HG03520 (cell line): ENCODE measurements at regions not wholly inside any gene's neighbourhood (a gene's known extent, or its start where the extent isn't known, plus 50 kb on each side); places are given as distances from the start of the nearest gene placed in this dataset.

Experiments used
- ATAC-seq: cut with Tn5 transposase; IDR thresholded peaks from one replicate; pipeline ENCODE4 v1.9.1; 2021; ENCODE audit warnings: mild to moderate bottlenecking, moderate library complexity; ENCODE audit not compliant: unreplicated experiment

DNA sequence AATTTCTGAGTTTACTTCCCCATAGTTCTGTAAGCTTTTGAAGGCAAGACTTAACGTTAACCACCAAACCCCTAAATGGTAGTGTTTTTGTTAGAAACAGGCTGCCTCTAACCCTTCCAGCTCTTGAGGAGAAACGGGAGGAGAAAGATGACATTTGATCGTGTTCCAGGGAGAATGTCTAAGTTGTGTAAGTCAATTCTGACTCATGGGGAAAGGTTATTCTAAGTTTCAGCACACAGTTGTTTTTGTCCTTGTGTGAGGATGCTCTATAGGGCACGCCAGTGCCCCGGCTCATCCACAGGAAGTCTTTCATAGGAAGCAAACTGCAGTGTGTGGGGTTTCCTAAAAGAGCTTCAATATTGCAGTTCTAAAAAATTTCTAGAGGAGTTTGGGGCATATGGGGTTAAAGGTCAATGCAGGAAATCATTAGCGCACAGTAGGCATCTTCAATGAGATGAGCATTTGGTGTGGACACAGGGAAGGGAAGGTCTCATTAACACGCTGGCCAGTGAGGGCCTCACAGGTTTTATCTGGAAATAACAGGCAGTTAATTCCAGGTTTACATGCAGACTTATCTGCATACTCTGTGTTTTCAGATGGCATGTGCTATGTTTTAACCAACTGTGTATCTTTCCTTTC, 638.2 kb upstream of the IGFBP3 start:
- ATAC-seq: no peak

DNA sequence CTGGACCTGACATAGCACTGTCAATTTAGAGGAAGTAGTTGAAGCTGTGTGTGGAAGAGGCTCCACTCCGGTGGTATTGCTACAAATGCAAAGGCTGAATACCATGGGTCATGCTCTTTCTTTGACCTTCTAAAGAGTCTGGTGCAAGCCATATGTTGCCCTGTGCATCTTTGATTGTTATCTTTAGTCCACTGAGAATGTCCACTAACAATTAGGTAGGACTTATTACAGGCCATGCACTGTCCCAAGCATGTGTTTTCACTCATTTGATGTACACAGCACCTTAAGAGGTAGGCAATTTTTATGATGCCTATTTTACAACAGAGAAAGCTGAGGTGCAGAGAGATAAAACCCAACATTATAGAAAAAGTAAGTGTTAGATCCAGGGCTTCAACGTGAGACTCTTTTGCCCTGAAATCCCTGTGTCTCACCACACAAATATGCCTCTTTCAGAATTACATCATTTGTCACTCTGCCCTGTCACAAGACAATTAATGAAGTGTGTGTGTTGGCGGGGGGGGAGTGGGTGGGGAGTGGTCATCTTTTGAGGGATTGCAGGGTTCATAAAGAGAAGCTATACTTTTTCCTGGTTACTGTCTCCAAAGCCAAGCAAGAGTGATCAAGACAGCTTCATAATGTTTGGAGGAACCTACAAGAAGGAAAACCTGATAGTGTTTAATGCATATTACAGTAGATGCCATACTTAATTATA, 637.6 kb upstream of the IGFBP3 start:
- no peak for ATAC-seq

DNA sequence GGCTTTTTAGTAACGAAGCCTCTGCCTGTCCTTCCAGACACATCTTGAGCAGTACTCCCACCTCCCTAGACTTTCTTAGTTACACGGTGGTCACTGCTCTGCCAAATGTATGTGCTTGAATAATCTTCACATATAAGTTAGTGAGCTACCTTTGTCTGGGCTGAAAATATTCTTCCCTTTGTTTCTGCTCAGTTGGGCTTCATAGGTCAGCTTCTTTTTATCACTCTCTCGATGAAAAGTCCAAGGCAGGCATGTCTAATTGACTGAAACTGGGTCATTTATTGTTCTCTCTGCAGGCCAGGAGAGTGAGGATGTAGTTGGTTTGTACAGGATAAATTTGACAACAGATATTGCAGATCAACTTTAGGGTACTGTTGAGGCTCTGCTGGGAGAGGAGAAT, 636.7 kb upstream of the IGFBP3 start:
- no peak for ATAC-seq

DNA sequence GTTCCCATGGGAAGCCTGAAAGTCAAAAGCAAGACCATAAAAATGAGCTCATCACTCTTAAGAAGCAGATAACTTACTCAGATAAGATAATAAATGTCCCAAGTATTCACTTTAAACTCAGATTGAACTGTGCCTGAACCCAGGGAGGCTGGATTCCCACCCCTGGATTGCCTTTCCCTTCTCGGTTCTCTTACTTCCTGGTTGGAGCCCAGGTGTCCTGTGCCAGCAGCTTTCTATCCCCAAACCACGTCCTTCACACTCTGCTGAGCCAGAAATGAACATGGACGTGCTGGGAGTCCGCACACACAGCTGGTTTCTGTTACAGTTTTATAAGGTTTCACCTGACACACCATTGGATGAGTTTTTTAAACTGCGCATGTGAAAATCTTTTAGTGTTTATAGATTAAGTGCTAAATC, 636.2 kb upstream of the IGFBP3 start:
- ATAC-seq: no peak

DNA sequence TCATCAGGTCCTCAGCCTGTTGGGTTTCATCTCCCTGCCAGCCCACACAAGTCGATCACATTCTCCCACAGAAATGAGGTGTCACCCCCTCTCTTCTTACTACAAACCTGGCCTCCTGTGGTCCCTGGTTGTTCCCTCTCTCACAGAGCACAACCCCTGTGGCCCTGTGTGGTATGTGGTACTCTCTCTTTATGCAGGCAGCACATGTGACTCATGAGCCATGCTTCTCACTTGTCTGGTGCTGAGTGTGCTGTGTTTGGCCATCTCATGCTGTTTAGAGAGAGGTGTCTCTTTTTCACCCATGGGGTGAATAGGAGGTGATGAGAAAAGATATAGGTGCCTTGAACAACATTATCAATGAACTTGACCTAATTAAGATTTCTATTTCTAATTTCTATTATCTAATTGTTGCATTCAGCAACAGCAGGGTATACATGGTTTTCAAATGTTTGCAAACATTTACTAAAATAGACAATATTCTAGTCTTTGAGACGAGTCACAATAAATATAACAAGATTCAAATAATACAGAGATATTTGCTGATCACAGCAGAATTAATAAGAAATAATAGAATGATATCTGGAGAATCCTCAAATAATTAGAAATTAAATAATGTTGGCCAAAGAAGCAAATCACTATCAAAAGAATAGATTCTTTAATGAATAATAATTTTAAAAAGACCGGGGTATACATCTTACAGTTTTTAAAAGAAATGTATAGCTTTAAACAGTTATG, 633.8 kb upstream of the IGFBP3 start:
- no peak for ATAC-seq

DNA sequence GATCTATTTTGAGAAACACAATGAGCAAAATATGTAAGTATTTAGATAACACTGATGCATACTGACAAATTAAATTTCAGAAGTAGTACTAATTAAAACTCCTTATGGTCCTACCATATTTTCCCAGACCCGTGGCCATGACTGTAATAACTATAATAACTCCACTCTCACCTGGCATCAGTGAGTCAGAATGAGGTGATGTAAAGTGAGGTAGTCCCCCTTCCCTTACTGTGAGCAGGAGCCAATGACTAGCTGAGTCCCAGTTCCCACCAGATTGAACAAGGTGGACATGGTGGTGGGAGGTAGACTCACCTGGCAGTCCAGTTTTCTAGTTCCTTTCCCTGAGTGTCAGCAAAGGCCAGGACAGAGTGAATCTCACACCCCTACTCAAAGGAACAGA, 630.5 kb upstream of the IGFBP3 start:
- no peak for ATAC-seq

DNA sequence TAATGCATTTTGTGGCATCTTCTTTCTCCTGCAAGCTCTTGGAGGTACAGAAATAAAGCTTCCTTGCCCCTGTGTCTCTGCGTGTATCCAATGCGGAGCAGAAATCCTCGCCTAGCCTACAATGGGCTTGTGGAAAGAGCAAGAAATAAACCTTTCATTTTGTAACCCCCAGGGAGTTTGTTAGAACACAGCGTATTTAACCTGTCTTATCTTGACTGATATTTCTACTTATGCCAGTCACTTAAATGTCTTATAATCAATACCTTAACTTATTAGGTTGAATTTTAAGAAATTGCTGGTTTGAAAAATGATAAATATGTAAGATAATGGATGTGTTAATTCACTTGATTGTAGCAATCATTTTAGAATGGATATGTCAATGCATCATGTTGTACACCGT, 629.8 kb upstream of the IGFBP3 start:
- ATAC-seq: no peak

DNA sequence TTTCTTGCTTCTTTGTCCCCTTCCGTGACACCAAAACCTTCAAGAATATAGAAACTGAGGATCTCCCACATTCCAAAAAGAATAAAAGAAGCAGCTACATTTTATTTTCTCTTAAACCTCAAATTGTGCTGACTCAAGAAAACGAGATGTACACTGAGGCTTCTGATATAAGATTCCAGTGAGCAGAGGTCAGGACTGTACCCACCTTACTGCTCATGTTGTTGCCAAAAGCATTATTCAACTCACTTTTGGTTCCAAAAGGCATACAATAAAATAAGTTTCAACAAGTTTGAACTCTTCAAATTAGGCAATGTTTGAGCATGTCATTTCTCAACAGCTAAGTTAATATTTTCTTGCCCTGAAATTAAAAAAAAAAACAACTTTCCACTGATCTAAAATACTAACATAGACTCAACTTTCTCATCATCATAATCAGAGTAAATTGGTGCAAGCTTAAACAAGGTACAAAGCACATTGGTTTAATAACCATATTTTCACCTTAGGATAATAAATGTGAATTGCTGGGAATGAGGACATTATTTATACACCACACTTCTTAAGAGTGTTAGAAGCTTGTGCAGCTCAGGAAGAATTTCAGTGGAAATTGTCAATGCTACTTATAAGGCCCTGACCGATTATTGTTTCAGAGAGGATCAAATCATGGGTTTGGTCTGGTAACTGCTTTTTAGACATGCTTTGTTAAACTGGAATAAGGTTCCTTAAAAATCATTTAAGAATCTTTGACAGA, 629.0 kb upstream of the IGFBP3 start:
- no peak for ATAC-seq

DNA sequence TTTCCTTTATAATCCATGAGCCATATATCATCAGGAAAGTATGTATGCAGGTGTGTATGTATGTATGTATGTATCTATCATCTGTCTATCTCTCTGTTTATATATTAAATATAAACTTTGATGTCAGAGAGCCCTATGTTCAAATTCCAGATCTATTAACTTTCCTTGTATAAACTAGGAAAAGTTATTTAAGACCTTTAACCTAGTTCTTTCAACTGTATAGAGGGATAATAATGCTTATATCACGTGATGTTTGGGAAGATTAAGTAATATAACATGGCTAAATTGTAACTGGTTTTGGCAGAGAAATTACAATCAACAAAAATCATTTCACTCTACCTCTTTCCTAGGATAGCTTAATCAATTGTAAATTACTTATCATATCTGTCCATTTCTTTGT, 628.3 kb upstream of the IGFBP3 start:
- ATAC-seq: no peak

DNA sequence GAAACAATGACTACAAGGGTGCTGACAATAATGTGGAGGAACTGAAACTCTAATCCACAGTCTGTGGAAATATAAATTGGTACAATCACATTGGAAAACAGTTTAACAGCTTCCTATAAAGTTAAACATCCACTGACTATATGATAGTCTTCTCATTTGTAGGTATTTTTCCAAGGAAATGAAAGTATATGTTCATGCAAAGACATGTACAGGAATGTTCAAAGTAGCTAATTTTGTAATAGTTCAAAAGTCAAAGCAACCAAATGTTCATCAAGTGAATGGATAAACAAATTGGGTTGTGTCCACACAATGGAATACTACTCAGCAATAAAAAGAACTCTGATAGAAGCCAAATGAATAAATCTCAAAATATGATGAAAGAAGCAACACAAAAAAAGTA, 626.0 kb upstream of the IGFBP3 start:
- ATAC-seq: no peak

DNA sequence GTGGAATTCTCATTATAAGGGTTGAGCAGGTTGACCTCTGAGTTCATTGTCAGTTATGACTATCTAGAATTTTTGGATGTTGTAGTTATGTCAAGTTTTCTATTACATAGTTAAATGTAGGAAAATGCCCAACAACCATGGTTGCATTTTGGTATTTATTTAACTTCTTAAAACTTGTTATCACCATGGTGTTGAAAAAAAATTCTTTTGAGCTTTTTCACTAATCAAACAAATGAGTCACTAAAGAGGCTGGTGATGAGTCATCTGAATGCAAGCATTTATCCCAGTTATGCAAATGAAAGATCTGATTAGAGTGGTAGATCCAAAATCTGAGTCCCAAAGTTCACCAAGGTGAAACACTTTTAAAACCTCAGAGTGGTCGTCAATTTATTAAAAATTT, 624.7 kb upstream of the IGFBP3 start:
- ATAC-seq: no peak

DNA sequence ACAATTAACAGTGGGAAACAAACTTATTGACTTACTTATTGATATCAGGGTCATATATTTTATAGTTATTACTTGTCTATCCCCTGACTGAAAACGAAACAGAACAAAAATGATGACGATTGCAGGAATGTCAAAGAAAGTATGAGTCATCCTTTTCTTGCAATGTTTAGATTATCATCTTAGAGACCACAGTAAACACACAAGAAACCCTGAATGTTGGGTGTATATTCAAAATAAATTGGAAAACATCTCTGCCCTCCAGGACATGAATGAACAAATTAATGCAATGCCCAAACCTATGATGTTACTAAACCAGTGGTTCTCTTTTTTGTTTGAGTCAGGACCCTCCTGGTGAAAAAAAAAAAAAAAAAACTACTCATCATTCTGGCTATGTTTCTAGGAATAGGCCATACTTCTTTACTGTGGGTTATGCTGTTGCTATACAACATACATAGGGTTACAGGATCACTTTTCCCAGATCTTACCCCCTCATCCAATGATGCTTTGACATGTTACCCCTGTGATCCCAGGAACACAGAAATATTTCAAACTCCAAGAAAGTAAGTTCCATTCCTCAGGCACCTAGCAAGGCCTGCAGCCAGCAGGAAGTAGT, 623.4 kb upstream of the IGFBP3 start:
- no peak for ATAC-seq

DNA sequence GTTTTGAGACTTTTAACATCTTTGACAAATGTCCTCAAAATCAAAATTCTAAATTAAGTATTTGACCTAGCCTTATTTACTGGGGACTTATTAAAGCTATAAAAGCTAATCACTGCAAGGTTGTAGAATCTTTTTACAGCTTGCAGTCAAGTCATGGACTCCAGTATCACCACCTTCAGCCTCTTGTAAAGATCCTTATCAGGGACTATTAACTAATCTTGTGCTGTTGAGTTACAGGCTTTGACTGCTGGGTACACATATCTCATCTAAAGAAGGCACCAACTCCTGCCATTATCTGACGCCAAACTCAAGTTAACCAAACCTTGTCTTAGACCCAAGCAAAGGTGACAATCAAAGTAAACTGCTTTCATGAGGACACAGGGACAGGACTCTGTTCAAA, 621.0 kb upstream of the IGFBP3 start:
- no peak for ATAC-seq

DNA sequence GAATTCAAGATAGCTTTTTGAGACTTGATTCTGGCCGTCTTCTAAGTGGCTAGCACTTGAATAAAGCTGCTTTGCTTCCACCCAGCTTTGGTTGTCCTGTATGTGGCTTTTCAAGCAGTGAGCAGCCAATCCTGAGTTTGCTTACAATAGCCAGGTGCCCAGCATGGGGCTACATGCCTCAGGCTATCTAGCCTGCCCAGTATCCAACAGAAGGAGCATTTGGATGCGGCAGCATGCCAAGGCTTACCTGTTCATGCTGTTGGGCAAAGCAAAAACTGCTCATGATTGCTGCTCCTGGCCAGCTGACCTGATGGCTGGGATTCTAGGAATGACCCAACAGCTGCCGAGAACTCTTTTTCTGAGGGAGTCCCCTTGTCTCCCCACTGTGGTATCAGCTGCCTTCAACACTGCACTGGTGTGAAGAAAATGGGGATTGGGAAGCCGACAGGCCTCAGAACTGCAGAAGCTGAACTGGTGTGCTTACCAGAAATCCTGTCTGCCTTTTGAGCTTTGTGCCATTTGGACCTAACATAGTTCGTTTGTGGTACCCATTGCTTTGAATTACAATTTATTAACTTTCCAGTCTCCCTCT, 618.9 kb upstream of the IGFBP3 start:
- no peak for ATAC-seq

DNA sequence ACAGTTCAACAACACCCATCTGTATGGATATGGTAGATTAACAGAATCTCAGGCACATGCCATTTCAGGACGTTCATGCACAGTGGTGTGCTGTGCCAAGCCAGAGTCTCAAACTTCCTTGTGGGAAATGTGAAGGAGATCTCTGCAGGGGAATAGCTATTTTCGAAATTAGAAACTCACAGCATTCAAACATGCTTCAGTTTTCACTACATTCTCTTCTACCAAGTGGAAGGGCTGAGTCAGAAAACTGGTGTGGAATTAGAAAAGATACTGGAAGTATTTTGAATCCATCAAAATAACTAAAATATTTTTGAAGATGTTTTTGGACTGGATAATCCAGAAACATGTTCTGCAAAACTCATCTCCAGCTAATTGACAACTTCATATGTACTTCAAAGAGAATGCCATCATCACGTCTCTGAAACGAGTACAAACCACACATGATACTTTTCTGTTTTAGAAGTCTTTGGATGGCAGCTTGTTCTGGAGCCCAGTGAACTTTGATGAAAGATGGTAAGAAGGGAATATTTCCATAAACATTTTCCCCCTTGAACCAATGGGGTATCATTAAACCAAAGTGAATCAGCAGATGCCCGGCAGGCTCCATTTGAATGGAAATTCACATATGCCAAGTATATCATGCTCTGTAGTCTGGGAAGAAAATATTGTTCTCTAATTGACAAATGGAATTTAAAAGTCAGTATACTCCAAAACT, 616.3 kb upstream of the IGFBP3 start:
- ATAC-seq: no peak

DNA sequence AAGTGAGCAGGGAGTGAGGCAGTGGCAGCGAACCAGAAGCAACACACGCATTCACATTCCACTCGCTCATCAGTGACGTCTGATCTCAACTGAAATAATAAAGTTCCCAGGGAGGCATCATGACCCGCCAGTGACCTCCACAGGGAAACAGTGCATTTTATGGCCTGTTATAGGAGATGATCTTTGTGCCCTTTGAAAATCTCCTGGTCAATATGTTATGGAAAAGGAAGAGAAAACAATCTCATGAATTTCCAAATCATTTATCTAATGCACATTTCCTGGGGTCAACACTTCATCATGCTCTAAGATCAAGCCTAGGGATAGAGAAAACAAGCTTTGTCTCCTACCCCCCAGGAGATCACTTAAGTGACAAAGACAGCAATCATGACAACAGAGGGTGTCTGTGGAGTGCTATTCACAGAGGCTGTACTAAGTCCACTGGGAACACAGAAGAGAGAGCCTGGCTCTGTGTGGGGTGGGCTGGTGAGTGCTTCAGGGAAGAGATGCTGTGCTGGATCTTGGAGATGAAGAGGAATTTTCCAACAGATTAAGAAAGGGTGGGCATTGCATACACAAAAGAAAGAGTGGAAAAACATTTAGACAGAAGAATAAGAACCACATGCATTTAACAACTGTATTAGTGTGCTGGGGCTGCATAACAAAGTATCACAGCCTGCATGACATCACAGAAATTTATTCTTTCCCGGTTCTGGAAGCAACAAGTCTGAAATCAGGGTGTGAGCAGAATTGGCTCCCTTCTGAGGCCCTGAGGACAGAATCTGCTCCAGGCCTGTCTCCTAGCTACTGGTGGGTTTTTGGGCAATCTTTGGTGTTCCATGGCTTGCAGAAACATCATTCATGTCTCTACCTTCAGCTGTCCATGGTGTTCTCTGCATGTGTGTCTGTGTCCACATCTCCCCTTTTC, 613.9 kb upstream of the IGFBP3 start:
- no peak for ATAC-seq

DNA sequence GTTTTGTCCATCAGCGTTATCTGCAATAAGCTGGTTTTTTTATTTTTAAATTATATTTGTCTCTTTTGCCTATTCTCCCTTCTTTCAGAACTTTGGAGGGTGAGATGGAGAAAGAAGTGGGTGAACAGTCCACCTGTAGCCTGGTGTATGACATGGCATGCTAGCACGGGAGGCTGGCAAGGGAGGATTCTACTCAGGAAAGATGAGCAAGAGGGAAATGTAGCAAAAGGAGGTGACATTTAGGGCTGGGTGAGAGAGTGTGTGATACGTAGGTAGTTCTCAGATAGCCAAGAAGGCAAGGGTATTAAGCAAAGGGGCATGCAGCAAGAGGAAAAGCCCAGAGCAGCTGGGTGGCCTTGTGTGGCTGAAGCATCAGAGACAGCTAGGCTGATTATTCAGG, 612.9 kb upstream of the IGFBP3 start:
- ATAC-seq: no peak

DNA sequence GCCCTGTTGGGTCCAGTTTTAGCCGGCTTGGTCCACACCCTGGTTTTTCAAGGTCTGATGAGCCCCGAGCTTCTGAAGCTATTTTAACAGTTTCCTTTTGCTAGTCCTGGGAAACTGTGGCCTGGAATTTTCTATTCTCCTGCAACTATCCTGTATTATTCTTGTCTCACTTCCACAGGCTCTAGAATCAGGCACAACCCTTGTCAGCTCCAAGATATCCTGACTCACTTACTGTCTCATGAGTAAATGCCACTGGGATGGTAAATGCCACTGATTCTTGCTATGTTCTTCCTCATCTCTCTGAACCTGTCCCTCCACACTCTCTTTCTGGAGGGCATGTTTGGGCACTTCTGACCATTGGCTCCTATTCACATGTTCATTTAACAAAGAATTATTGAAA, 611.5 kb upstream of the IGFBP3 start:
- no peak for ATAC-seq
